ENCODE measurements at regions not wholly inside any gene's neighbourhood (a gene's known extent, or its start where the extent isn't known, plus 50 kb on each side); places are given as distances from the start of the nearest gene placed in this dataset.

- H3K27ac ChIP-seq (ENCODE audit: poor library complexity, severe bottlenecking) = peak overlapping the region; percentile 100
- DNase-seq (ENCODE audit: low spot score) (no peak), ATAC-seq (ENCODE audit: low read depth) (no peak)
- H3K36me3 ChIP-seq (ENCODE audit: low read depth) = no peaks in the 10 kb centered on the region
- peaks cover 12% of the 10 kb centered on the region for H3K4me1 ChIP-seq (ENCODE audit: insufficient read depth, poor library complexity, severe bottlenecking)
- no peak for TF ChIP-seq CTCF (IDR thresholded peaks at IDR 0.05; ENCODE audit: poor library complexity, severe bottlenecking)
- H3K27me3 ChIP-seq (ENCODE audit: insufficient read depth, poor library complexity, severe bottlenecking) = no peaks in the 10 kb centered on the region
- no peak overlapping the region for H3K4me3 ChIP-seq (ENCODE audit: severe bottlenecking)
- peaks cover 3% of the 10 kb centered on the region for H3K9me3 ChIP-seq (ENCODE audit: severe bottlenecking)
Measured at GRCh38 chr1:93784538-93784937, 94.5 kb downstream of the DNTTIP2 start.

GRCh38 chr1:93783876-93784275, 95.1 kb downstream of the DNTTIP2 start:
- TF ChIP-seq CTCF (IDR thresholded peaks at IDR 0.05; ENCODE audit: poor library complexity, severe bottlenecking) = no peak
- ATAC-seq (ENCODE audit: low read depth) (no peak), DNase-seq (ENCODE audit: low spot score) (no peak)
- Histone ChIP-seq H3K4me3 (ENCODE audit: severe bottlenecking) (no peak overlapping the region), H3K27ac (ENCODE audit: poor library complexity, severe bottlenecking) (peak overlapping the region; percentile 100), H3K4me1 (ENCODE audit: insufficient read depth, poor library complexity, severe bottlenecking) (peaks cover 17% of the 10 kb centered on the region), H3K9me3 (ENCODE audit: severe bottlenecking) (peaks cover 3% of the 10 kb centered on the region), H3K27me3 (ENCODE audit: insufficient read depth, poor library complexity, severe bottlenecking) (no peaks in the 10 kb centered on the region), H3K36me3 (ENCODE audit: low read depth) (no peaks in the 10 kb centered on the region)

DNA sequence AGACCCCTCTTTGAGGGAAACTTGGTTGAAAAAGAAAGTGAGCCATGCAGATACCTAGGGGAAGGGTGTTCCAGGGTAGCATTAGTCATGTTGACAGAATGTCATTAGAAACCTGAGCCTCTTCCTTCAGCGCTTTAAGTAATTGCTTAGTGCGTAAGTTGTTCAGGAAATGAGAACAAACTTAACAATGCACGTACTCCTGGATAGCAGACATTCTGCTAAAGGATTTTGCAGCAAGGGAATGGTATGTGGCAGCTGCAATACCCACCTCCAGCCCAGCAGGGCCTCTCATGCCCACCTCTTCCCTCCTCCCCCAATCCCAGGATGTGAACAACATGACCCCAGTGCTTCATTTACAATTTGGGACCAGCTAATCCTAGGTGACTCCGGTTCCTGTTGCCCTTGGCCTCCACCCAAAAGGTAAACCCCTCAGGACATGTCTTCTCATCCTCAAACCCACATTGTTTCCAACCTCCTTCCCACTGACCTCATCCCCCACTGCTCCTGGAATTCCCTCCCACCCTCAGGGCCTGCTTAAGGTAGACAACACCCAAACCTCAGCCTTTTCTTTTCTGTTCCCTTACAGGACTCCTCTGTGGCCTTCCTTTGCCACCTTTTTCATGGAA, 98.0 kb upstream of the BCAR3 start:
- Histone ChIP-seq H3K4me3 (ENCODE audit: severe bottlenecking) (no peak overlapping the region), H3K9me3 (ENCODE audit: severe bottlenecking) (no peaks in the 10 kb centered on the region), H3K36me3 (ENCODE audit: low read depth) (peaks cover 5% of the 10 kb centered on the region), H3K27ac (ENCODE audit: poor library complexity, severe bottlenecking) (peak overlapping the region; percentile 100), H3K27me3 (ENCODE audit: insufficient read depth, poor library complexity, severe bottlenecking) (no peaks in the 10 kb centered on the region), H3K4me1 (ENCODE audit: insufficient read depth, poor library complexity, severe bottlenecking) (peaks cover 51% of the 10 kb centered on the region)
- ATAC-seq (ENCODE audit: low read depth) = peak; percentile 74
- DNase-seq (ENCODE audit: low spot score) = peak; percentile 98
- TF ChIP-seq CTCF (IDR thresholded peaks at IDR 0.05; ENCODE audit: poor library complexity, severe bottlenecking) = no peak

- ATAC-seq (ENCODE audit: low read depth) (no peak), DNase-seq (ENCODE audit: low spot score) (no peak)
- no peak for TF ChIP-seq CTCF (IDR thresholded peaks at IDR 0.05; ENCODE audit: poor library complexity, severe bottlenecking)
- H3K4me1 ChIP-seq (ENCODE audit: insufficient read depth, poor library complexity, severe bottlenecking) = peaks cover 51% of the 10 kb centered on the region
- H3K27ac ChIP-seq (ENCODE audit: poor library complexity, severe bottlenecking) = peak overlapping the region; percentile 100
- H3K4me3 ChIP-seq (ENCODE audit: severe bottlenecking) = no peak overlapping the region
- H3K27me3 ChIP-seq (ENCODE audit: insufficient read depth, poor library complexity, severe bottlenecking) = no peaks in the 10 kb centered on the region
- no peaks in the 10 kb centered on the region for H3K9me3 ChIP-seq (ENCODE audit: severe bottlenecking)
- peaks cover 15% of the 10 kb centered on the region for H3K36me3 ChIP-seq (ENCODE audit: low read depth)
Measured at GRCh38 chr1:93778457-93778856, 96.8 kb upstream of the BCAR3 start.

DNA sequence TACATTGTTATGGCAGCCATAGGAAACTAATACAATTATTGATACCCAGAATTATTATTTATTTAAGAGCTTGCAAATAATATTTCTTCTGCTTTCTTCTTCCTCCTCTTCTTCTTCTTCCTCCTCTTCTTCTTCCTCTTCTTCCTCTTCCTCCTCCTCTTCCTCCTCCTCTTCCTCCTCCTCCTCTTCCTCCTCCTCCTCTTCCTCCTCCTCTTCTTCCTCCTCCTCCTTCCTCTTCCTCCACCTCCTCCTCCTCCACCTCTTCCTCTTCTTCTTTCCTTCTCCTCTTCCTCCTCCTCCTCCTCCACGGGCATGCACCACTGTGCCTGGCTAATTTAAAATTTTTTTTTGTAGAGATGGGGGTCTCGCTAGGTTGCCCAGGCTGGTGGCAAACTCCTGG, 95.6 kb upstream of the BCAR3 start:
- DNase-seq (ENCODE audit: low spot score) (no peak), ATAC-seq (ENCODE audit: low read depth) (no peak)
- Histone ChIP-seq H3K36me3 (ENCODE audit: low read depth) (peaks cover 27% of the 10 kb centered on the region), H3K9me3 (ENCODE audit: severe bottlenecking) (no peaks in the 10 kb centered on the region), H3K4me1 (ENCODE audit: insufficient read depth, poor library complexity, severe bottlenecking) (peaks cover 60% of the 10 kb centered on the region), H3K4me3 (ENCODE audit: severe bottlenecking) (no peak overlapping the region), H3K27ac (ENCODE audit: poor library complexity, severe bottlenecking) (peak overlapping the region; percentile 100), H3K27me3 (ENCODE audit: insufficient read depth, poor library complexity, severe bottlenecking) (no peaks in the 10 kb centered on the region)
- TF ChIP-seq CTCF (IDR thresholded peaks at IDR 0.05; ENCODE audit: poor library complexity, severe bottlenecking) = no peak

All from RWPE2 (cell line).